Mammary epithelial cell (primary cell): ENCODE measurements at regions not wholly inside any gene's neighbourhood (a gene's known extent, or its start where the extent isn't known, plus 50 kb on each side); places are given as distances from the start of the nearest gene placed in this dataset.

ENCODE experiments used
- CTCF ChIP-seq, 2 donors: IDR thresholded peaks in 1 of 2; conservative IDR thresholded peaks in 1 of 2; 2 replicates each; pipeline ENCODE4 v1.5.1; 2011 to 2012; ENCODE audit warnings: inconsistent platforms in 2 of 2, low read length in 2 of 2, mild to moderate bottlenecking in 2 of 2, control low read depth in 1 of 2, low read depth in 1 of 2; ENCODE audit not compliant: insufficient read depth in 1 of 2; ENCODE audit errors: extremely low read depth in 1 of 2
- EZH2 ChIP-seq: IDR thresholded peaks from 2 replicates; pipeline ENCODE4 v1.6.1; 2012; ENCODE audit warnings: low read length, inconsistent platforms, borderline replicate concordance

- no peak for TF ChIP-seq CTCF (conservative IDR thresholded peaks at IDR 0.05 in 1 of 2, IDR thresholded peaks at IDR 0.05 in 1 of 2; ENCODE audit: extremely low read depth in 1 of 2, insufficient read depth in 1 of 2, low read depth in 1 of 2, low read length in 2 of 2)
- TF ChIP-seq EZH2, result no peak
These were observed 507.5 kb upstream of the TGFBR2 start for GRCh38 chr3:30098653-30099455.
